WTC11 (cell line): ENCODE measurements at regions not wholly inside any gene's neighbourhood (a gene's known extent, or its start where the extent isn't known, plus 50 kb on each side); places are given as distances from the start of the nearest gene placed in this dataset.

Experiments used
- ATF1 ChIP-seq: sonication (generic); formaldehyde crosslinking; IDR thresholded peaks from 2 replicates; pipeline ENCODE4 v1.8.1; 2023; ENCODE audit warnings: mild to moderate bottlenecking, moderate library complexity, missing genetic modification reagents
- ATF3 ChIP-seq: sonication (generic); formaldehyde crosslinking; conservative IDR thresholded peaks from 2 replicates; pipeline ENCODE4 v1.8.1; 2022; ENCODE audit warnings: mild to moderate bottlenecking, missing genetic modification reagents
- CTCF ChIP-seq: fragments of 200-600 bp; IDR thresholded peaks from 2 replicates; pipeline ENCODE4 v1.8.0; 2022; ENCODE audit warnings: antibody characterized with exemption
- SMAD3 ChIP-seq: sonication (generic); formaldehyde crosslinking; IDR thresholded peaks from 2 replicates; pipeline ENCODE4 v1.8.0; 2022; ENCODE audit warnings: missing genetic modification reagents, mild to moderate bottlenecking, borderline replicate concordance
- TCF7 ChIP-seq: sonication (generic); formaldehyde crosslinking; IDR thresholded peaks from 2 replicates; pipeline ENCODE4 v1.8.0; 2022; ENCODE audit warnings: mild to moderate bottlenecking, low read depth, missing genetic modification reagents, moderate library complexity
- ZNF138 ChIP-seq: sonication (generic); formaldehyde crosslinking; conservative IDR thresholded peaks from 2 replicates; pipeline ENCODE4 v1.8.1; 2022; ENCODE audit warnings: mild to moderate bottlenecking, moderate library complexity, missing genetic modification reagents

- TF ChIP-seq CTCF (no peak), ATF3 (CRISPR knock-in tag) (no peak), TCF7 (no peak), ATF1 (no peak), ZNF138 (CRISPR knock-in tag) (no peak), SMAD3 (no peak)
Measured at GRCh38 chr7:35524112-35524804, 170.7 kb downstream of the HERPUD2 start.
